Heart right ventricle (tissue), 16 donors: ENCODE measurements at regions not wholly inside any gene's neighbourhood (a gene's known extent, or its start where the extent isn't known, plus 50 kb on each side); places are given as distances from the start of the nearest gene placed in this dataset.

Experiments
- ATAC-seq, 8 donors: fragments of 200-7000 bp; cut with Tn5 transposase; one replicate each; pipeline ENCODE4 v1.9.1; 2020; ENCODE audit warnings: mild to moderate bottlenecking in 8 of 8, moderate library complexity in 8 of 8, moderate number of reproducible peaks in 1 of 8
- DNase-seq, 2 donors: peaks; one replicate each; pipeline ENCODE4 v3.0.0-alpha.2; 2020
- H3K27ac ChIP-seq, 10 donors: fragments of 200-600 bp; sonication (generic) in 2 of 10; one replicate each; pipeline versions ENCODE4 v1.5.0 to v1.8.0; 2020 to 2022; ENCODE audit warnings: mild to moderate bottlenecking in 3 of 10
- H3K27me3 ChIP-seq, 7 donors: fragments of 200-600 bp; one replicate each; pipeline ENCODE4 v1.8.0; 2021 to 2022; ENCODE audit warnings: mild to moderate bottlenecking in 2 of 7
- H3K36me3 ChIP-seq, 9 donors: fragments of 200-600 bp; sonication (generic) in 1 of 9; one replicate each; pipeline versions ENCODE4 v1.5.0 to v1.8.0; 2020 to 2022; ENCODE audit warnings: mild to moderate bottlenecking in 2 of 9
- H3K4me1 ChIP-seq, 9 donors: fragments of 200-600 bp; sonication (generic) in 1 of 9; one replicate each; pipeline versions ENCODE4 v1.5.0 to v1.8.0; 2020 to 2022; ENCODE audit warnings: mild to moderate bottlenecking in 4 of 9
- H3K4me3 ChIP-seq, 10 donors: fragments of 200-600 bp; sonication (generic) in 2 of 10; one replicate each; pipeline versions ENCODE4 v1.5.0 to v1.8.0; 2020 to 2022; ENCODE audit warnings: mild to moderate bottlenecking in 7 of 10, moderate library complexity in 2 of 10
- H3K9me3 ChIP-seq, 11 donors: fragments of 200-600 bp in 10 of 11; sonication (generic) in 2 of 11; one replicate each; pipeline versions ENCODE4 v1.5.0 to v1.8.0; 2013 to 2022; ENCODE audit warnings: mild to moderate bottlenecking in 2 of 11, control low read depth in 1 of 11, moderate library complexity in 1 of 11
- CTCF ChIP-seq, 9 donors: fragments of 200-600 bp; sonication (generic) in 2 of 9; IDR thresholded peaks; one replicate each; pipeline versions ENCODE4 v1.5.0 to v1.8.0; 2021 to 2022; ENCODE audit warnings: antibody characterized with exemption in 9 of 9, mild to moderate bottlenecking in 5 of 9, moderate library complexity in 1 of 9
- WGBS, 2 donors: extraction: QIAGEN DNeasy Blood & Tissue Kit; methylation state at CpG; one replicate each; pipeline ENCODE4 v1.1.7; 2013; ENCODE audit warnings: inconsistent platforms in 1 of 2; 5-methylcytosine and 5-hydroxymethylcytosine counted together
- intact Hi-C, 10 donors: fragments of 100-400 bp; cut with DNase I; formaldehyde crosslinking; loops; one replicate each; pipeline versions ENCODE4 v1.11.1 to v1.14.2; 2022
- donor health status: Arrhythmogenic right ventricular cardiomyopathy.
- donor health status: ischemic (EF 13 %, LVEDD 7.1; RV severe dilation, severe dysfunction).
- donor health status: healthy with polysubstance abuse.
- donor health status: DM: no; HTN: yes; CAD: no.
- donor health status: DM: no; HTN: no; CAD: no.
- donor health status: ischemic (EF 25% LVEDD 6.9; RV normal size, moderate dysfunction).
- donor health status: ischemic (EF 25% LVEDD 5.7; RV mildly dilated, moderate dysfunction).
- donor health status: healthy.
- donor health status: DM: yes; HTN: yes; CAD: no.
- donor health status: Ischemic cardiomyopathy.
- donor health status: ischemic (EF 35%, LVEDD 5.7; RV mildly dilated, moderate dysfunction).
- donor health status: nonischemic (EF 11% LVEDD 7.7; RV severe dilation, severe dysfunction).
- donor health status: DM: yes; HTN: yes; CAD: no.
- donor health status: PGD.
- donor health status: ischemic (EF 29% LVEDD 5.4; RV normal size, mild dysfunction).
- donor health status: nonischemic (EF 23%, LVEDD 6.1; RV moderate dilation, normal function).

- Histone ChIP-seq H3K27ac (no peak overlapping the region), H3K4me1 (peaks cover 0 to 7% (median 0%) of the 10 kb centered on the region in 9 donors), H3K27me3 (peaks cover 0 to 36% (median 13%) of the 10 kb centered on the region in 7 donors), H3K4me3 (no peak overlapping the region), H3K9me3 (no peaks in the 10 kb centered on the region), H3K36me3 (no peaks in the 10 kb centered on the region)
- WGBS, 2 donors: 95% methylated on average over 12 of the region's 12 CpGs
- ATAC-seq (no peak), DNase-seq (no peak)
- TF ChIP-seq CTCF (IDR thresholded peaks at IDR 0.05): no peak
- intact Hi-C loops: no loop called here
These were observed 55.3 kb upstream of the SIM2 start for GRCh38 chr21:36643374-36644250.

- Histone ChIP-seq H3K27ac (no peak overlapping the region), H3K4me3 (no peak overlapping the region), H3K4me1 (peaks cover 0 to 7% (median 0%) of the 10 kb centered on the region in 9 donors), H3K9me3 (no peaks in the 10 kb centered on the region), H3K36me3 (no peaks in the 10 kb centered on the region), H3K27me3 (peaks cover 0 to 33% (median 5%) of the 10 kb centered on the region in 7 donors)
- intact Hi-C loops: no loop called here
- no peak for TF ChIP-seq CTCF (IDR thresholded peaks at IDR 0.05)
- ATAC-seq (no peak), DNase-seq (no peak)
- 88 to 91% methylated on average over 7 of the region's 7 CpGs for WGBS, 2 donors
These were observed 52.9 kb upstream of the SIM2 start for GRCh38 chr21:36646011-36646410.

- H3K27ac ChIP-seq: no peak overlapping the region
- 92 to 94% methylated on average over 6 of the region's 6 CpGs for WGBS, 2 donors
- ATAC-seq: no peak
- intact Hi-C loops: no loop called here
- no peaks in the 10 kb centered on the region for H3K9me3 ChIP-seq
- H3K4me1 ChIP-seq: peaks cover 0 to 7% (median 0%) of the 10 kb centered on the region in 9 donors
- no peak for TF ChIP-seq CTCF (IDR thresholded peaks at IDR 0.05)
- DNase-seq: no peak
- peaks cover 0 to 28% (median 5%) of the 10 kb centered on the region in 7 donors for H3K27me3 ChIP-seq
- H3K4me3 ChIP-seq: no peak overlapping the region
- no peaks in the 10 kb centered on the region for H3K36me3 ChIP-seq
These were observed 52.3 kb upstream of the SIM2 start for GRCh38 chr21:36646645-36647044.

- peaks cover 0 to 27% (median 5%) of the 10 kb centered on the region in 7 donors for H3K27me3 ChIP-seq
- no peaks in the 10 kb centered on the region for H3K9me3 ChIP-seq
- H3K4me3 ChIP-seq: no peak overlapping the region
- WGBS, 2 donors: 44 to 48% methylated on average over 15 of the region's 15 CpGs
- H3K36me3 ChIP-seq: no peaks in the 10 kb centered on the region
- intact Hi-C loops: no loop called here
- peak in 1 of 2 donors; percentile 8 for DNase-seq
- TF ChIP-seq CTCF (IDR thresholded peaks at IDR 0.05): no peak
- peaks cover 0 to 7% (median 0%) of the 10 kb centered on the region in 9 donors for H3K4me1 ChIP-seq
- H3K27ac ChIP-seq: no peak overlapping the region
- ATAC-seq: peak in 2 of 8 donors; percentile 53 to 62
These were observed 51.4 kb upstream of the SIM2 start for GRCh38 chr21:36647279-36648093.
